ENCODE measurements at regions not wholly inside any gene's neighbourhood (a gene's known extent, or its start where the extent isn't known, plus 50 kb on each side); places are given as distances from the start of the nearest gene placed in this dataset.

DNA sequence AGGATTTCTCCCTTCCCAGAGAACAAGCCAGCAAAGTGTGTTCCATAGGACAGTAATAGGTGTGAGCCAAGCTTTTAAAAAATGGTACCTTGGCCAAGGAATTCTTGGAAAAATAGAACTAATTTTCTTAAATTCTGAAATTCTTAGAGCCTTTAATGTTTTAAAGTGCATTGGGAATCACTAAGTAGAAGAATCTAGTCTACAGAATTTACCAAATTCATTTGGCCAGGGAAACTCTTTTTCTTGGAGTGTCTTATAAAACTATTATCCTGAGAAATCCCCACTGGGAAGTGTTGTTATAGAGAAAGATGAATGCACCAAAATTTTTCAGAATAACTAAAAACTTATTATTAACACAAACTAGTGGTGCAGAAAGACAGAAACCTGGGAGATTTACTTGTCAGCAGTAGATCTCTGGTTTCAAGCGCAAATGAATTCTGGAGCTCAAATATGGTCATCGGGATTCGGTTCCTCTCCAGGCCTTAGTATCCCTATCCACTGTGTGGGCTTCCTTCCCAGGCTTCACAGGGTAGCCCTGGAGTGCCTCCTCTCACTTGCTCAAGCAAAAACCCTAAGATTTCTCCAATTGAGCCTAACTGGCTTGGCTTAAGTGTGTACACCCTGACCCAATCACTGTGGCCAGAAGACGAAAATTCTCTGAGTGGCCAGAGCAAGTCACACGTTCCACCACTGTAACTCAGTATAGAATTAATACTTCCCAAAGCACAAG is 217.8 kb downstream of the CHD9NB start:
- no peaks in the 10 kb centered on the region for H3K4me1 ChIP-seq (ENCODE audit: insufficient read depth, low read length)
- H3K9me3 ChIP-seq (ENCODE audit: insufficient read depth, low read depth, low read length) = no peaks in the 10 kb centered on the region
- no peak overlapping the region for H3K27ac Mint-ChIP-seq (ENCODE audit: unreplicated experiment)
- no peak overlapping the region for H3K9ac ChIP-seq (ENCODE audit: low read length)
- no peaks in the 10 kb centered on the region for H3K9me3 Mint-ChIP-seq (ENCODE audit: unreplicated experiment)
- H3K4me1 Mint-ChIP-seq (ENCODE audit: low read depth, unreplicated experiment) = no peaks in the 10 kb centered on the region
- no peaks in the 10 kb centered on the region for H3K36me3 Mint-ChIP-seq (ENCODE audit: low read depth, unreplicated experiment)
- H3K27me3 ChIP-seq (ENCODE audit: insufficient read depth, low read length) = no peaks in the 10 kb centered on the region
- no peak for TF ChIP-seq EZH2 (IDR thresholded peaks at IDR 0.05; ENCODE audit: insufficient read depth, low read length)
- TF ChIP-seq CTCF (IDR thresholded peaks at IDR 0.05; ENCODE audit: insufficient read depth, low read depth, low read length) = no peak
- no peak overlapping the region for H3K27ac ChIP-seq (ENCODE audit: low read depth, low read length)
- H3K4me3 Mint-ChIP-seq (ENCODE audit: unreplicated experiment) = no peak overlapping the region
- H3K79me2 ChIP-seq (ENCODE audit: insufficient read depth, low read length) = no peaks in the 10 kb centered on the region
- no peak for FAIRE-seq
- no peak overlapping the region for H3K4me2 ChIP-seq (ENCODE audit: low read length)
- H3K36me3 ChIP-seq (ENCODE audit: insufficient read depth, low read length) = no peaks in the 10 kb centered on the region
- no peak overlapping the region for H2AFZ ChIP-seq (ENCODE audit: low read depth, low read length)
- no peak overlapping the region for H3K4me3 ChIP-seq (ENCODE audit: insufficient read depth, low read depth, low read length)
- H3K27me3 Mint-ChIP-seq (ENCODE audit: low read depth, unreplicated experiment) = no peaks in the 10 kb centered on the region
- H4K20me1 ChIP-seq (ENCODE audit: insufficient read depth, low read length) = no peaks in the 10 kb centered on the region
- no peak for DNase-seq (ENCODE audit: low read depth)

DNA sequence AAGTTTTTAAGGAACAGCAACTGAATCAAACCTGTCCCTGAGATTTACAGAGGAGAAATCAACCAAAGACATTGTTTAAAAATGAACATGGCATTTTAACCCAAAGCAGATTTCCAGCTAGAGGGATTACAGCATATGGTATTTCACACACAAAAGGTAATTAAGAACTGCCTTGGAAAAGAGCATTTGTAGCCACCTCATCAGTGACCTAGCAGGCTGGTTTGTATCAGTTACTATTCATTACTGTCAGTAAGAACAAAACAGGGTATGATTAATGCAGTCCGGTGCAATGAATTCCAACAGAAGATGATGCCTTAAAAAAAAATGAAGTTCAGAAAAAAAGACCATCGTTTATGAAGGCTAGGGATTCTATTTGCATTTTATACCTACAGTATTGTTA is 219.9 kb downstream of the CHD9NB start:
- H3K36me3 ChIP-seq (ENCODE audit: insufficient read depth, low read length) = no peaks in the 10 kb centered on the region
- no peaks in the 10 kb centered on the region for H3K9me3 ChIP-seq (ENCODE audit: insufficient read depth, low read depth, low read length)
- DNase-seq (ENCODE audit: low read depth) = no peak
- H3K9ac ChIP-seq (ENCODE audit: low read length) = no peak overlapping the region
- no peak overlapping the region for H3K4me3 ChIP-seq (ENCODE audit: insufficient read depth, low read depth, low read length)
- Mint-ChIP-seq H3K4me3 (ENCODE audit: unreplicated experiment) (no peak overlapping the region), H3K4me1 (ENCODE audit: low read depth, unreplicated experiment) (no peaks in the 10 kb centered on the region), H3K36me3 (ENCODE audit: low read depth, unreplicated experiment) (no peaks in the 10 kb centered on the region), H3K27me3 (ENCODE audit: low read depth, unreplicated experiment) (no peaks in the 10 kb centered on the region), H3K9me3 (ENCODE audit: unreplicated experiment) (no peaks in the 10 kb centered on the region), H3K27ac (ENCODE audit: unreplicated experiment) (no peak overlapping the region)
- H3K4me1 ChIP-seq (ENCODE audit: insufficient read depth, low read length) = no peaks in the 10 kb centered on the region
- no peaks in the 10 kb centered on the region for H3K27me3 ChIP-seq (ENCODE audit: insufficient read depth, low read length)
- H3K4me2 ChIP-seq (ENCODE audit: low read length) = no peak overlapping the region
- H4K20me1 ChIP-seq (ENCODE audit: insufficient read depth, low read length) = no peaks in the 10 kb centered on the region
- H3K79me2 ChIP-seq (ENCODE audit: insufficient read depth, low read length) = no peaks in the 10 kb centered on the region
- H3K27ac ChIP-seq (ENCODE audit: low read depth, low read length) = no peak overlapping the region
- H2AFZ ChIP-seq (ENCODE audit: low read depth, low read length) = no peak overlapping the region
- TF ChIP-seq CTCF (IDR thresholded peaks at IDR 0.05; ENCODE audit: insufficient read depth, low read depth, low read length) = no peak
- no peak for TF ChIP-seq EZH2 (IDR thresholded peaks at IDR 0.05; ENCODE audit: insufficient read depth, low read length)
- no peak for FAIRE-seq

DNA sequence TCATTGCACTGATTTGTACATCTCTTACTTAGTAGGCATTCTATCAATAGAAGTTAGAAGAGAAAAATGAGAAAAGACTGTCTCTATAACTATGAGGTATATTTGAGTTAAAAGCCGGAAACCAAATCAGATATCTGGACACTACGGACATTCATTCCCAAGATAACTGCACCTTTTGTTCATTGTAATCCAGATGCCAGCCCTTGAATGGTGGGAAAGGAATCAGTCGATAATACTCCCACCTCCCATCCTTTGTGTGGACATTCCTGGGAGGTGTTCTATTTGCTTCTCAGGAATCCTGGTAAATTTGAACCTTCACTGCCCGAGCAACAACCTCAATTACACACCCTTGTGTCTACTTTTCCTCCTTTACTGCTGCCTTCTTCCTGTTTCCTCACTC is 225.2 kb downstream of the CHD9NB start:
- no peak overlapping the region for H3K9ac ChIP-seq (ENCODE audit: low read length)
- H3K9me3 ChIP-seq (ENCODE audit: insufficient read depth, low read depth, low read length) = no peaks in the 10 kb centered on the region
- FAIRE-seq = no peak
- Mint-ChIP-seq H3K36me3 (ENCODE audit: low read depth, unreplicated experiment) (no peaks in the 10 kb centered on the region), H3K4me3 (ENCODE audit: unreplicated experiment) (no peak overlapping the region), H3K27me3 (ENCODE audit: low read depth, unreplicated experiment) (peaks cover 6% of the 10 kb centered on the region), H3K4me1 (ENCODE audit: low read depth, unreplicated experiment) (no peaks in the 10 kb centered on the region), H3K27ac (ENCODE audit: unreplicated experiment) (no peak overlapping the region), H3K9me3 (ENCODE audit: unreplicated experiment) (peaks cover 3% of the 10 kb centered on the region)
- H3K4me1 ChIP-seq (ENCODE audit: insufficient read depth, low read length) = no peaks in the 10 kb centered on the region
- no peak overlapping the region for H2AFZ ChIP-seq (ENCODE audit: low read depth, low read length)
- H3K4me3 ChIP-seq (ENCODE audit: insufficient read depth, low read depth, low read length) = no peak overlapping the region
- H3K4me2 ChIP-seq (ENCODE audit: low read length) = no peak overlapping the region
- no peak for DNase-seq (ENCODE audit: low read depth)
- TF ChIP-seq CTCF (IDR thresholded peaks at IDR 0.05; ENCODE audit: insufficient read depth, low read depth, low read length) = no peak
- H3K36me3 ChIP-seq (ENCODE audit: insufficient read depth, low read length) = no peaks in the 10 kb centered on the region
- H3K27ac ChIP-seq (ENCODE audit: low read depth, low read length) = no peak overlapping the region
- H3K79me2 ChIP-seq (ENCODE audit: insufficient read depth, low read length) = no peaks in the 10 kb centered on the region
- no peaks in the 10 kb centered on the region for H3K27me3 ChIP-seq (ENCODE audit: insufficient read depth, low read length)
- no peaks in the 10 kb centered on the region for H4K20me1 ChIP-seq (ENCODE audit: insufficient read depth, low read length)

Data from astrocyte (in vitro differentiated cells and primary cell).